Posterior vena cava (tissue), 2 donors: ENCODE measurements at regions not wholly inside any gene's neighbourhood (a gene's known extent, or its start where the extent isn't known, plus 50 kb on each side); places are given as distances from the start of the nearest gene placed in this dataset.
"Not testable (repeated sequence)": the region's sequence is repeated elsewhere in the genome, so short reads cannot be mapped to it uniquely, and the experiment has no call there.

Experiments
- DNase-seq: peaks from one replicate; pipeline ENCODE4 v3.0.0-alpha.2; 2020; ENCODE audit warnings: low spot score
- intact Hi-C, 2 donors: fragments of 100-400 bp; cut with DNase I; formaldehyde crosslinking; loops; one replicate each; pipeline versions ENCODE4 v1.14.1 to v1.14.2; 2022 to 2023
- donor health status: DM: yes; HTN: yes; CAD: no.
- donor health status: DM: yes; HTN: yes; CAD: no.

- intact Hi-C loops: no loop called here
- DNase-seq: no peak
Observed at GRCh38 chr1:218494449-218494852, 149.3 kb downstream of the TGFB2 start.

DNA sequence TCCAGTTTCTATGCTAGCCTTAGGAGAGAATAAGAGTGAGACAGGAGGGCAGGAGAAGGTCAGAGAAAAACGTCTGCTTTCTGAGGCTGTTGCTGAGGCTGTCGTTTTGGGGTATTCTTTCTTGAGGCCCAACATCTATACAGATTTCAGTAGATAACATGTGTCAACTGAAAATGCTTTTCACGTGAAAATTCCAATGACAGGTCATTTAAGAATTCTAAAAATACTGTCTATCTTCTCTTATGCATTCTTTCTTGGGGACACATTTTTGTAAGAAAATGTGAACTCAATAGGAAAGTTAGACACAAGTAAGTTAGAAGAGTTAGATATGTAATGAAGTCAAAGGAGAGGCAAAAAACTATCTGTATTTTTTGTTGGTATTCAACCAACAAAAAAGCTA is 150.8 kb downstream of the TGFB2 start:
- DNase-seq: no peak
- intact Hi-C loops: no loop called here

DNA sequence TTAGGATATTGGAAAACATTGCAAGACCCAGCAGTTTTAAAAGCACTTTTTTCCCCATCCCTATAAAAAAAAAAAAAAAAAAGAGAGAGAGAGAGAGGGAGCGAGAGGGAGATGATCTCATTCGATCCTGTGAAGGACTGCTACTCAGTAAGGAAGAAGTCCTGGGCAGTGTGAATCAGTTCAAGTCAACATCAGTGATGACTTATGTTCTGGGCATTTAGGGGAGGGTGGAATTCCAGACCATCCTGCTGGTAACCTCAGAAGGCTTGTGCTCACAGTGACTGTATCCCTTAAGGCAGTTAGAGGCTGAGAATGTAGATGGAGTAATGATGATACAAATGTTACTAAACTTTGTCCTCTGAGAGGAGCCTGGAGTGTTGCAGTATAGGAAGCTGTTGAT is 151.4 kb downstream of the TGFB2 start:
- intact Hi-C loops: no loop called here
- DNase-seq: no peak

DNA sequence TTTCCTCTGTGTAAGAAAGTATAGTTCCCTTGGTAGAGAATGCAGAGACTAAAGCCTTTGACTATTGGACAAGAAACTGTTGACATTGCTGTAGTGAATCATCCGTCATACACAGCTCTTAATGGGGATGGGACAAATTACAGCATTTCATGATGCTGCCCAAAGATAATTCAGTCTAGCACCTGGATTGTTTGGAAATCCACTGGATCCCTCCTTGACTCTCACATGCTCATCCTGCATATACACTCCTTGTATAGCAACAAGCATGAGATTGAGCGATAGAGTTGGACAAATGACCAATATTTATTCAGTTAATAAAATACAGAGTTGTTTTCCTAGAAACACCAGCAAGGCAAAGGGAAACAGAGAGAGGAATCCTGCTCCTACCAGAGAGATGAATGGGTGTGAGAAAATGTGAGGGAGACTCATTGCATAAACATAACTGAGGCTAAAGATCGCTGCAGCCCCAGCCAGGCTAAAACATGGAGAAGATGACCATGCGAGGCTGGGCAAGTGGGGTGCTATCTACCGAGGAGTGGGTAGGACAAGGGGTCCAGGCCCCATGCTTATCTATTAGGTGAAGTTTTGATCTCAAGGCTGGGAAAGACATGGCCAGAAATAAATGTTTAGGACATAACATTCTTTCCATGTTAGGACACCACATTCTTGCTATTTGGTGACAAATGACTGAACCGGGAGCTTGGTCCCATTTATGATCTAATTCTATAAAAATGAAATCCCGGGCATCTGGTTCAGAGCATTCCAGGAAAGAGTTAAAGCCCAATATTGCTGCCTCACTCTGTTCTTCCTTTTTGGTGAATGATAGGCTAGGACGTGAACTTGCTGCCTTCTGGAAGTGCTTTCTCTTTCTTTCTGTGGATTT is 153.2 kb downstream of the TGFB2 start:
- intact Hi-C loops: no loop called here
- no peak for DNase-seq

- intact Hi-C loops: no loop called here
- DNase-seq: no peak
Observed at GRCh38 chr1:218499011-218499691, 154.0 kb downstream of the TGFB2 start.

GRCh38 chr1:218499911-218500310 is 154.8 kb downstream of the TGFB2 start:
- DNase-seq: no peak
- intact Hi-C loops: no loop called here

DNA sequence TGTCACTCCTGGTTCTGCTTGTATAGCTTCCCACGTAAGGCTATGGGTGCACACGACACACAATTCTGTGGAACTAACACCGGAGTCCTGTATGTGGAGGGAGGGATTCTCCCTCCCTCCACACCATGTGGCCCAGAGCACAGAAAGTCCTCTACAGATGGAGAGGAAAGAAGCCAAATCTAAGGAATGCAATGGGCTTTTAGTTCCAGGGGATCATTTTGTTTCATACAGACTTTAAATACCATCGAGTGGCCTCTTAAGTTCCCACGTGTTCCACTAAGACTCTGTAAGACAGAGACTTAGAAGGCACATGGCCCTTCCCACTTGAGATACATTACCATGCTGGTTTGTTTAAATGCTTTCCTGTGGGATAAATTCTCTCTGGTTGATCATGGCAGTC is 156.0 kb downstream of the TGFB2 start:
- DNase-seq: no peak
- intact Hi-C loops: no loop called here

DNA sequence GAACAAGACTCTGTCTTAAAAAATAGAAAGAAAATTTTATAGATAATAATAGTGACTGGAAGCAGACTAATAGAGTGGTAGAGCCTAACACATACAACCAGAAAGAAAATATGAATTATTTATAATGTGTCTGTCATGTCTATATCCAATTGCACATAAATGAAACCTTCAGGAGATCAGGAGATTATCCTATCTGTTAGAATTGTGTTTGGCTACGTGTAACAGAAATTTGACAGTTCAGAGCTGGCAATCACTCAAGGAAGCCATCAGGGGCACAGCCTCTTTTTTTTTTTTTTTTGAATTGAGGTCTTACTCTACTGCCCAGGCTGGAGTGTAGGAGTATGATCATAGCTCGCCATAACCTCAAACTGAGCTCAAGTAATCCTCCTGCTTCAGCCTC is 157.2 kb downstream of the TGFB2 start:
- intact Hi-C loops: no loop called here
- no peak for DNase-seq

- intact Hi-C loops: no loop called here
- no peak for DNase-seq
Observed at GRCh38 chr1:218503102-218503501, 158.0 kb downstream of the TGFB2 start.

GRCh38 chr1:218507355-218508002 is 162.3 kb downstream of the TGFB2 start:
- intact Hi-C loops: no loop called here
- no peak for DNase-seq

DNA sequence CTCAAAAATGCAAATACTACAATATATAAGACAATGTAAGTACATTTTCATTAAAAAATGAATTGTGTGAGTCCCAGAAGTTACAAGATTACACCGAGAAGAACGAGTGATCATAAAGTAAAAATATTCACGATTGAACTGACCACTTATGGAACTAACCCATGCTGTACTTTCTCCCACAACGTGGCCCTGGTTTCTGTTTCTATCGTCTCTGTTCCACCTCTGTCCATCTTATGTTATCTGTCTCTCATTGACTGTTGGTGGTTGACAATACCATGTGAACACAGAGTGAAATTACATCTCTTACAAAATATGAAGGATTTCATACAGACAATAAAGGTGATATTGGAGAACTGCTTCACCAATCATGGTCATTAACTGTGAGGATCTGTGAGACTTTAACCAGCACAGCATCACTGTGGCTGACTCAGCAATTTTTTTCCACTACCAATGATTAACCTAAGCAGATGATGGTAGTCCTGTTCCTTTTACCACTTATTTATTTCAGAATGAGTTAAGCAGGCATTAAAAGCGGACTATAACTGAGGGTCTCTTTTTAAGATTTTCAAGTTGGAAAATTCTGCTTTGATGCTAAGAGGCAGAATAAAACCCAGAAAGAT is 165.1 kb downstream of the TGFB2 start:
- DNase-seq: no peak
- intact Hi-C loops: no loop called here

GRCh38 chr1:218513328-218513727 is 168.2 kb downstream of the TGFB2 start:
- intact Hi-C loops: no loop called here
- no peak for DNase-seq

GRCh38 chr1:218514689-218515088 is 169.6 kb downstream of the TGFB2 start:
- intact Hi-C loops: no loop called here

GRCh38 chr1:218516526-218516925 is 171.4 kb downstream of the TGFB2 start:
- no peak for DNase-seq
- intact Hi-C loops: no loop called here

More at GRCh38 chr1:218514689-218515088, 169.6 kb downstream of the TGFB2 start:
- no peak for DNase-seq

DNA sequence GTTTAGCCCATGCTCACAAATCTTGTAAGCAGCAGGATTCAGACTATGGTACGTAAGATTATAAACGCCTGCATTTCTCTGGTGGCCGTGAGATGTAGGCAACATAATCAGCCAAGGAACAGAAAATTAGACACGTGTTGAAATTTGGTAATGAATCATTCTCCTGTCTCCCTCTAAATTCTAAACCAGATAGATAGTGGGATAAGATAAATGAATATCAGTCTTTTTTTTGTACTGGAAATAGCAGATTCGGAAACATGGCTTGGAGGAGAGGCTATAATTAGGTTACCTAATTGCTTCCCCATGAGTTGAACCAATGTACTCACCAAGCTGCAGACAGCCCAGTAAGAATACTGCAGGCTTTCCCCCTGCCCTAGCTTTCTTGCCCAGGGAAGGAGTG is 172.3 kb downstream of the TGFB2 start:
- no peak for DNase-seq
- intact Hi-C loops: no loop called here

DNA sequence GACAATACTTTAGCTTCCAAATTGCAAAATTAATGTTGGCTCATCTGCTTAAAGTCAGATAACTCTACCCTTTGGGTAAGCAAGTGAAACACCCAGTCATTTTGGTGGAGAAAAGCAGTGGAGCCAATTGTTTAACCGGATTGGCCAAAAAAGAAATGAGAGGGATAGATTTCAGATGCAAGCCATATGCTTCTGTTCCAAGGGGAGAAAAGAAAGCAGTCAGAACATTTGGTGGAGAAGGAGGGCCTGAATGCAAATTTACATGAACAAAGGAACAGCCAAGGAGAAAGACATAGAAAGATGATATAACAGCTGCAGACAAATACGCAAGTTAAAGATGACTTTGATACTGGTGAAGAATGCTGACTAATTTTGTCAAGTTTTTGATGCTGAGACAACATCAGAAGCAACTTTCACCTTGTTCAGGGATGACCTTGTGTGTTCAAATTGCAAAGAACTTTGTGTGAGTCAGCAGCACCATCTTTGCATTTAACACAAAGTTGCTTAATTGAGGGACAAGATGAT is 173.1 kb downstream of the TGFB2 start:
- no peak for DNase-seq
- intact Hi-C loops: no loop called here

DNA sequence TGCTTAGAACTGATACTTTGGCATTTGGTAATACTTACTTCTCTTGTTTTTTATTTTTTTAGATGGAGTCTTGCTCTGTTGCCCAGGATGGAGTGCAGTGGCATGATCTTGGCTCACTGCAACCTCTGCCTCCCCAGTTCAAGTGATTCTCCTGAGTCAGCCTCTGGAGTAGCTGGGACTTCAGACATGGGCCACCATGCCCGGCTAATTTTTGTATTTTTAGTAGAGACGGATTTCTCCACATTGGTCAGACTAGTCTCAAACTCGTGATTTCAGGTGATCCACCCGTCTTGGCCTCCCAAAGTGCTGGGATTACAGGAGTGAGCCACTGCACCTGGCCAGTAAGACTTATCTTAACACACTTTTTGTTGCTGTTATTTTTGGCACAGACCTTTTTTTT is 175.5 kb downstream of the TGFB2 start:
- DNase-seq, intact Hi-C loops: not testable (repeated sequence)

DNA sequence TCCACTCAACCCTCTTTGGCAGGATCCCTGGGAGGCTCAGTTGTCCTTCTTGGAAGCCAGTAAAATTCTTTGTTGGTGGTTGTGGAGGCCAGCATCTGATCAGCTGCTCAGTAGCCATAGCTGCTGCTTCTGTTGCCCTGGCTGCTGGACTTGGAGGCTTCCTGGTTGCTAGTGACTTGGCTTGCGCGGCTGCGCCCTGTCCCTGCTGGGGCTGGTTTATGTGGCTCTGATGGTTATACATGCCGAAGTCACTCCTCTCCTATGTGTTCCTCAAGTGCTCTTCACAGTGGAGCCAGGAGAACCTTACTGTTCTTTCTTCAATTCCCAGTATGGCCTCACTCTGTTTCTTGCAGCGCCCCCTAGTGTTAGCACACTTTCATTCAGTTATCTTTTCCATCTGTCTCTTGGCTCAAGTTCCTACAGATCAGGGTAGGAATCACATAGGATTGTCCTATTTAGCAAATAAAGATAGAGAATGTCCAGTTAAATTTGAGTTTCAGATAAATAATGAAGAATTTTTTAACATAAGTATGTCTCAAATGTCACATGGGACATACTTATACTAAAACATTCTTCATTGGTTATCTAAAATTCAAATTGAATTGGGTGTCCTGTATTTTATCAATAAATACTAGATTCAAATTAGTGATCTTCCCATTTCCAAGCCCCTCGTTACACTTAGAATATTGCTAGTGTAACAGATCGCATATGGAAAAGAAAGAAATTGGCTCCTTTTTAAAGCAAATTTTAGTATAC is 176.5 kb downstream of the TGFB2 start:
- DNase-seq: no peak
- intact Hi-C loops: no loop called here

GRCh38 chr1:218524526-218524925 is 179.4 kb downstream of the TGFB2 start:
- intact Hi-C loops: no loop called here
- no peak for DNase-seq
